ENCODE measurements at regions not wholly inside any gene's neighbourhood (a gene's known extent, or its start where the extent isn't known, plus 50 kb on each side); places are given as distances from the start of the nearest gene placed in this dataset.

DNA sequence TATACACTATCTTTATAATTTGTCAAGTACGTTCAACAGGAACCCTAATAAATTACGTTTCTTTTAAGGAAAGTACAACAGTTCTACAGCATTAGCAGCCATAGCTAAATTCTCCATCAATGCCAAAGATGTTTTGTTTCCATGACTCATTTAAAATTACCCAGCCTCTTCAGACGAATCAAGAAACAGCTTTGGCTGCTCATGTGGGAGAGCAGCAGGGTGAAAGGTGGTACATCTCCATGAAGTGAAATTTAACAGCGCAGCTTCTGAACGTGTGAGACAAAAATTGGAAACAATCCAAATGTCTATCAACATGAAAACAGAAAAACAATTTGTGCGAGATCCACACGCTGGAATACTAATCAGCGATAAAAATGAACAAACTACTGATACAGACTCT lies 327.3 kb upstream of the CDH6 start:
- no peak for TF ChIP-seq CTCF (IDR thresholded peaks at IDR 0.05; ENCODE audit: low read depth, low read length)
- Histone ChIP-seq H3K9me3 (ENCODE audit: low read depth) (no peaks in the 10 kb centered on the region), H3K27me3 (no peaks in the 10 kb centered on the region), H3K4me1 (ENCODE audit: low read depth) (no peaks in the 10 kb centered on the region), H3K4me3 (no peak overlapping the region), H3K27ac (no peak overlapping the region), H3K36me3 (no peaks in the 10 kb centered on the region)
- DNase-seq (ENCODE audit: low read depth in 1 of 2, low spot score in 1 of 2): peak in 1 of 2 donors; percentile 1

DNA sequence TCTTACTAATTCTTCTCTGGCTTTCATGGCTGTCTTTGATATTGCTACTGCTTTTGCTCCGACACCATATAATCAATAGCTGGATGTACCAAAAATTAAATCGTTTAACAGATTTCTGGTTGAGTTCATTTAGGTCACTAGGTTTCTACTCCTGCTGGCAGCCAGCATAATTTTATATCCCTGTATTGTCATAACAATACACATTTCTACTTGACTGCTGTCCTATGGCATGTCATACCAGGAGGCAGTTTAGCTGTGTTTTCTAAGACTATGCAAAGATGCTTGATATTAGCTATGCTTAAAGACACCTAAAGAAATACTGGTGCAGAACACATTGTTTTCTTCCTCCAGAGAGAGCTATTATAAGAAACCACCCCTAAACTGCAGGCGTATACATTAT lies 337.2 kb upstream of the CDH6 start:
- DNase-seq (ENCODE audit: low read depth in 1 of 2, low spot score in 1 of 2): no peak
- Histone ChIP-seq H3K4me3 (no peak overlapping the region), H3K27me3 (no peaks in the 10 kb centered on the region), H3K36me3 (no peaks in the 10 kb centered on the region), H3K9me3 (ENCODE audit: low read depth) (no peaks in the 10 kb centered on the region), H3K4me1 (ENCODE audit: low read depth) (no peaks in the 10 kb centered on the region), H3K27ac (no peak overlapping the region)
- no peak for TF ChIP-seq CTCF (IDR thresholded peaks at IDR 0.05; ENCODE audit: low read depth, low read length)

DNA sequence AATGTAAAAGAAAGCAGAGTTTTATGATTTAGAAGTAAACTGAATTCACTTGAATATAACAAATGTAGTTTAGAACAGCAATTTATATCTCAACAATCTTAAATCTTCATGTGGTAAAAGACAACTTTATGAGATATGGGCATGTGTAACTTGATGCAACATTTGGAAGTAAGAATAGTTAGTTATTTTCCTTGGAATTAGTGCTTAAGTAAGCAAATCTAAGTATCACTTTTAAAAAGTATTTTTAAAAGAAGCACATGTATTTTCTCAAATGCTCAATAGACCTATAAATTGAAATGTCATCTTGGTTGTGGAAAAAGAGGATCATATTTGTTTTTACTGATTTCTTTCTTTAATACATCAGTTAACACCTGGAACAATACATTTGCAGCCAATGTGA lies 340.3 kb upstream of the CDH6 start:
- DNase-seq (ENCODE audit: low read depth in 1 of 2, low spot score in 1 of 2): no peak
- Histone ChIP-seq H3K27ac (no peak overlapping the region), H3K9me3 (ENCODE audit: low read depth) (no peaks in the 10 kb centered on the region), H3K36me3 (no peaks in the 10 kb centered on the region), H3K4me3 (no peak overlapping the region), H3K27me3 (no peaks in the 10 kb centered on the region), H3K4me1 (ENCODE audit: low read depth) (no peaks in the 10 kb centered on the region)
- no peak for TF ChIP-seq CTCF (IDR thresholded peaks at IDR 0.05; ENCODE audit: low read depth, low read length)

GRCh38 chr5:30850866-30851265 lies 342.6 kb upstream of the CDH6 start:
- Histone ChIP-seq H3K4me1 (ENCODE audit: low read depth) (no peaks in the 10 kb centered on the region), H3K9me3 (ENCODE audit: low read depth) (no peaks in the 10 kb centered on the region), H3K4me3 (no peak overlapping the region), H3K27me3 (no peaks in the 10 kb centered on the region), H3K27ac (no peak overlapping the region), H3K36me3 (no peaks in the 10 kb centered on the region)
- TF ChIP-seq CTCF (IDR thresholded peaks at IDR 0.05; ENCODE audit: low read depth, low read length): no peak
- DNase-seq (ENCODE audit: low read depth in 1 of 2, low spot score in 1 of 2): no peak

GRCh38 chr5:30849931-30850710 lies 343.4 kb upstream of the CDH6 start:
- H3K9me3 ChIP-seq (ENCODE audit: low read depth): no peaks in the 10 kb centered on the region
- H3K36me3 ChIP-seq: no peaks in the 10 kb centered on the region
- H3K27me3 ChIP-seq: no peaks in the 10 kb centered on the region
- TF ChIP-seq CTCF (IDR thresholded peaks at IDR 0.05; ENCODE audit: low read depth, low read length): no peak
- H3K4me3 ChIP-seq: no peak overlapping the region
- H3K4me1 ChIP-seq (ENCODE audit: low read depth): no peaks in the 10 kb centered on the region
- peak in 1 of 2 donors; percentile 6 for DNase-seq (ENCODE audit: low read depth in 1 of 2, low spot score in 1 of 2)
- no peak overlapping the region for H3K27ac ChIP-seq

All from cardiac muscle cell (in vitro differentiated cells and primary cell).